ENCODE measurements at regions not wholly inside any gene's neighbourhood (a gene's known extent, or its start where the extent isn't known, plus 50 kb on each side); places are given as distances from the start of the nearest gene placed in this dataset.

DNA sequence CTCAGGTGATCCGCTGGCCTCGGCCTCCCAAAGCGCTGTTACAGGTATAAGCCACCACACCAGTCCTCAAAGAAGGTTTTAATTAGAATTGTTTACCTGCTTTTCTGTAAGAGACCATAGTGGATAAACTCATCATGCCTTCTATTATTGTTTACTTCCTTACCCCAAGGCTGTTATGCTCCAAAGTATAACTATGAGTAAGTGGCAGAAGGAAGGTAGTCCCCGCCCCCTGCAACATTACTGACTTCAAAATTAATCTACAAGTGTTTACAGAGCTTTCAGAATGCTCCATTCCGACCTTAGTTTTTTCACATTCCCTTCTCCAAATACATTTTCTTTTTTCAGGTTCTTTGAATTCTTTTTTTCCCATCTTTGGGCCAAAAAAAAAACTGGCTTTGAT, 480.5 kb upstream of the NOX3 start:
- no peaks in the 10 kb centered on the region for H3K9me3 Mint-ChIP-seq (ENCODE audit: unreplicated experiment)
- no peaks in the 10 kb centered on the region for H3K27me3 Mint-ChIP-seq (ENCODE audit: unreplicated experiment)
- TF ChIP-seq, protein P1, sequence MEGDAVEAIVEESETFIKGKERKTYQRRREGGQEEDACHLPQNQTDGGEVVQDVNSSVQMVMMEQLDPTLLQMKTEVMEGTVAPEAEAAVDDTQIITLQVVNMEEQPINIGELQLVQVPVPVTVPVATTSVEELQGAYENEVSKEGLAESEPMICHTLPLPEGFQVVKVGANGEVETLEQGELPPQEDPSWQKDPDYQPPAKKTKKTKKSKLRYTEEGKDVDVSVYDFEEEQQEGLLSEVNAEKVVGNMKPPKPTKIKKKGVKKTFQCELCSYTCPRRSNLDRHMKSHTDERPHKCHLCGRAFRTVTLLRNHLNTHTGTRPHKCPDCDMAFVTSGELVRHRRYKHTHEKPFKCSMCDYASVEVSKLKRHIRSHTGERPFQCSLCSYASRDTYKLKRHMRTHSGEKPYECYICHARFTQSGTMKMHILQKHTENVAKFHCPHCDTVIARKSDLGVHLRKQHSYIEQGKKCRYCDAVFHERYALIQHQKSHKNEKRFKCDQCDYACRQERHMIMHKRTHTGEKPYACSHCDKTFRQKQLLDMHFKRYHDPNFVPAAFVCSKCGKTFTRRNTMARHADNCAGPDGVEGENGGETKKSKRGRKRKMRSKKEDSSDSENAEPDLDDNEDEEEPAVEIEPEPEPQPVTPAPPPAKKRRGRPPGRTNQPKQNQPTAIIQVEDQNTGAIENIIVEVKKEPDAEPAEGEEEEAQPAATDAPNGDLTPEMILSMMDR (IDR thresholded peaks at IDR 0.05; ENCODE audit: unreplicated experiment), result no peak
- no peaks in the 10 kb centered on the region for H3K36me3 Mint-ChIP-seq (ENCODE audit: low read depth, unreplicated experiment)
- no peak overlapping the region for H3K27ac Mint-ChIP-seq (ENCODE audit: unreplicated experiment)
- H3K4me3 Mint-ChIP-seq (ENCODE audit: unreplicated experiment), result no peak overlapping the region
- H3K4me1 Mint-ChIP-seq (ENCODE audit: unreplicated experiment), result peaks cover 11% of the 10 kb centered on the region
- no peak for DNase-seq (ENCODE audit: low spot score)

- H3K27ac Mint-ChIP-seq (ENCODE audit: unreplicated experiment), result no peak overlapping the region
- no peak for DNase-seq (ENCODE audit: low spot score)
- no peak overlapping the region for H3K4me3 Mint-ChIP-seq (ENCODE audit: unreplicated experiment)
- H3K27me3 Mint-ChIP-seq (ENCODE audit: unreplicated experiment), result no peaks in the 10 kb centered on the region
- no peaks in the 10 kb centered on the region for H3K9me3 Mint-ChIP-seq (ENCODE audit: unreplicated experiment)
- no peaks in the 10 kb centered on the region for H3K36me3 Mint-ChIP-seq (ENCODE audit: low read depth, unreplicated experiment)
- H3K4me1 Mint-ChIP-seq (ENCODE audit: unreplicated experiment), result no peaks in the 10 kb centered on the region
- TF ChIP-seq, protein P1 (IDR thresholded peaks at IDR 0.05; ENCODE audit: unreplicated experiment), result no peak
These were observed 461.4 kb upstream of the NOX3 start for GRCh38 chr6:155916846-155917624.

DNA sequence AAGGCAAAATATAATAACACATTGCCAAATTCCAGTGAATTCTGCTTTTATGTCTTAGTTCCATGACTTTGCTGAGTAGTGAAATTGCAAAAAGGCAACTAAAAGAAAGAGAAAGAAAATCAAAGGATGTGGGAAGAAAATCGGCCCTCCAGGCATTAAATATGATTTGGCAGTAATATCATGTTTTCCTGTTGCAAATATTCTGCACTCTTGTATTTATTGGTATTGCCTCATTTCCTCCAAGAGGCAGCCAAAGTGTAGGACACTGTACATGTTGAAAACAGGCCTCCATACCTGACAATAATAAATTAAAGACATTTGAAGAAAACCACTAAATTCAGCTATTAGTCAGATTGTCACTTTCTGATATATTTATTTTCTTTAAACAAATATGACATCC, 460.0 kb upstream of the NOX3 start:
- Mint-ChIP-seq H3K9me3 (ENCODE audit: unreplicated experiment) (no peaks in the 10 kb centered on the region), H3K4me3 (ENCODE audit: unreplicated experiment) (no peak overlapping the region), H3K4me1 (ENCODE audit: unreplicated experiment) (no peaks in the 10 kb centered on the region), H3K27me3 (ENCODE audit: unreplicated experiment) (no peaks in the 10 kb centered on the region), H3K36me3 (ENCODE audit: low read depth, unreplicated experiment) (no peaks in the 10 kb centered on the region), H3K27ac (ENCODE audit: unreplicated experiment) (no peak overlapping the region)
- TF ChIP-seq, protein P1 (IDR thresholded peaks at IDR 0.05; ENCODE audit: unreplicated experiment), result no peak
- no peak for DNase-seq (ENCODE audit: low spot score)

DNA sequence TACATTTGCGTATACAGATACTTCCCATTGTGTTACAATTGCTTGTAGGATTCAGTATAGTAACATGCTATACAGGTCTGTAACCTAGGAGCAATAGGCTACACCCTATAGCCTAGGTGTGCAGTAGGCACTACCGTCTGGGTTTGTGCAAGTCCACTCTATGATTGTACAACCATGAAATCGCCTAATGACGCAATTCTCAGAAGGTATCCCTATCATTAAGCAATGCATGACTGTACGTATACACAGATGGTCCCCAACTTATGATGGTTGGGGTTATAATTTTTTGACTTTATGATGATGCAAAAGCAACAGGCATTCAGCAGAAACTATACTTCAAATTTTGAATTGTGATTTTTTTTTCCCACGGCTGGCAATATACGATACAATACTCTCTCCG, 458.2 kb upstream of the NOX3 start:
- DNase-seq (ENCODE audit: low spot score), result no peak
- no peaks in the 10 kb centered on the region for H3K4me1 Mint-ChIP-seq (ENCODE audit: unreplicated experiment)
- H3K27ac Mint-ChIP-seq (ENCODE audit: unreplicated experiment), result no peak overlapping the region
- no peaks in the 10 kb centered on the region for H3K36me3 Mint-ChIP-seq (ENCODE audit: low read depth, unreplicated experiment)
- no peak overlapping the region for H3K4me3 Mint-ChIP-seq (ENCODE audit: unreplicated experiment)
- no peaks in the 10 kb centered on the region for H3K27me3 Mint-ChIP-seq (ENCODE audit: unreplicated experiment)
- no peaks in the 10 kb centered on the region for H3K9me3 Mint-ChIP-seq (ENCODE audit: unreplicated experiment)
- TF ChIP-seq, protein P1 (IDR thresholded peaks at IDR 0.05; ENCODE audit: unreplicated experiment), result no peak

DNA sequence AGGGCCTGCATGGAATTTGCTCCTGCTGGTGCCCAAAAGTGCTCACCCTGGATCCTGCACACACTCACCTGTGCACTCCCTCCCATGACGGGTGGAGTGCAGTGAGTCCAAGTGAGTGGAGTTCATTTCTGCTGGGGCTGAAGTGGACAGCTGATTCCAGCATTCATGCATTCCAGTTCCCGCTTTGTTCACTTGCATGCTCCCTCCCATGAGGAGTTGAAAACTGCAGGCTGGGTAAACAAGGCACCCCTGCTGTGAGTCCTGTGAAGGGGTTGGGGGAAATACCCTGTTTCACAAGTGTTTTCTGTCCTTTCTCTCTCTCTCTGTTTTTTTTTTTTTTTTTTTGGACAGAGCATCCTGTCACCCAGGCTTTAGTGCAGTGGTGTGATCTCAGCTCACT, 454.1 kb upstream of the NOX3 start:
- Mint-ChIP-seq H3K9me3 (ENCODE audit: unreplicated experiment) (no peaks in the 10 kb centered on the region), H3K27me3 (ENCODE audit: unreplicated experiment) (peaks cover 2% of the 10 kb centered on the region), H3K4me1 (ENCODE audit: unreplicated experiment) (no peaks in the 10 kb centered on the region), H3K4me3 (ENCODE audit: unreplicated experiment) (no peak overlapping the region), H3K27ac (ENCODE audit: unreplicated experiment) (no peak overlapping the region), H3K36me3 (ENCODE audit: low read depth, unreplicated experiment) (peaks cover 4% of the 10 kb centered on the region)
- DNase-seq (ENCODE audit: low spot score), result no peak
- TF ChIP-seq, protein P1 (IDR thresholded peaks at IDR 0.05; ENCODE audit: unreplicated experiment), result no peak

Measured in endothelial cell (in vitro differentiated cells).